B cell (primary cell): ENCODE measurements at regions not wholly inside any gene's neighbourhood (a gene's known extent, or its start where the extent isn't known, plus 50 kb on each side); places are given as distances from the start of the nearest gene placed in this dataset.

ENCODE experiments used
- ATAC-seq: fragments of 200-7000 bp; cut with Tn5 transposase; one replicate; pipeline ENCODE4 v1.10.0; 2021; ENCODE audit warnings: low read depth, mild to moderate bottlenecking, moderate number of reproducible peaks, moderate library complexity
- CTCF ChIA-PET: fragments of 350-600 bp; sonication (Branson Sonifier 250); formaldehyde crosslinking; loops from one replicate; lab custom pipeline; 2021; ENCODE audit warnings: antibody characterized with exemption, inconsistent platforms; lab: Charles Lee
- POLR2A ChIA-PET: fragments of 350-600 bp; sonication (Branson Sonifier 250); formaldehyde crosslinking; loops from one replicate; lab custom pipeline; 2021; ENCODE audit warnings: antibody characterized with exemption; lab: Charles Lee
- DNase-seq: peaks from one replicate; pipeline ENCODE4 v3.0.0; 2013
- H2AFZ ChIP-seq: 2 replicates; pipeline ENCODE4 v1.6.1; 2012; ENCODE audit warnings: mild to moderate bottlenecking, low read depth, low read length; ENCODE audit not compliant: insufficient read depth, poor library complexity, severe bottlenecking
- H3K27ac ChIP-seq, 2 donors: 1 replicate in 1 of 2; 2 replicates in 1 of 2; pipeline ENCODE4 v1.5.1; 2012 to 2013; ENCODE audit warnings: low read length in 2 of 2, mild to moderate bottlenecking in 2 of 2, moderate library complexity in 1 of 2
- H3K27me3 ChIP-seq, 4 experiments: fragments of 200-600 bp in 1 of 4; sonication (generic) in 1 of 4; replicated peaks in 1 of 4; 1 replicate in 2 of 4; 2 replicates in 2 of 4; pipeline versions ENCODE4 v1.6.1 to v1.7.0; 2013 to 2016; ENCODE audit warnings: low read length in 3 of 4, mild to moderate bottlenecking in 2 of 4, mixed read lengths in 1 of 4, moderate library complexity in 1 of 4; ENCODE audit not compliant: insufficient read depth in 4 of 4, control insufficient read depth in 3 of 4; ENCODE audit errors: control extremely low read depth in 1 of 4
- H3K36me3 ChIP-seq, 2 experiments: replicated peaks in 1 of 2; 1 replicate in 1 of 2; 2 replicates in 1 of 2; pipeline versions ENCODE4 v1.6.1 to v1.7.1; 2013; ENCODE audit warnings: low read length in 1 of 2; ENCODE audit not compliant: insufficient read depth in 2 of 2, control insufficient read depth in 1 of 2; ENCODE audit errors: control extremely low read depth in 1 of 2, extremely low read depth in 1 of 2
- H3K4me1 ChIP-seq, 2 donors: fragments of 200-600 bp in 1 of 2; sonication (generic) in 1 of 2; 1 replicate in 1 of 2; 2 replicates in 1 of 2; pipeline versions ENCODE4 v1.5.1 to v1.6.1; 2013 to 2017; ENCODE audit warnings: low read length in 2 of 2; ENCODE audit not compliant: control insufficient read depth in 2 of 2, insufficient read depth in 2 of 2
- H3K4me2 ChIP-seq: replicated peaks from 2 replicates; pipeline ENCODE3; 2012; ENCODE audit warnings: mild to moderate bottlenecking, low read depth, low read length; ENCODE audit not compliant: poor library complexity, severe bottlenecking
- H3K4me3 ChIP-seq, 5 experiments: fragments of 200-600 bp in 1 of 5; sonication (generic) in 1 of 5; 1 replicate in 3 of 5; 2 replicates in 2 of 5; pipeline versions ENCODE4 v1.5.1 to v1.7.0; 2011 to 2016; ENCODE audit warnings: low read length in 4 of 5, mild to moderate bottlenecking in 4 of 5, low read depth in 2 of 5, control low read depth in 1 of 5, moderate library complexity in 1 of 5; ENCODE audit not compliant: insufficient read depth in 1 of 5; ENCODE audit errors: control extremely low read depth in 1 of 5, extremely low read depth in 1 of 5
- H3K79me2 ChIP-seq: fragments of 200-600 bp; sonication (generic); one replicate; pipeline ENCODE4 v1.6.0; 2016; ENCODE audit warnings: low read length; ENCODE audit not compliant: control insufficient read depth, insufficient read depth
- H3K9ac ChIP-seq: fragments of 200-600 bp; sonication (generic); 2 replicates; pipeline ENCODE4 v1.6.1; 2017; ENCODE audit warnings: mild to moderate bottlenecking, low read length, moderate library complexity
- H3K9me3 ChIP-seq, 3 donors: one replicate each; pipeline versions ENCODE4 v1.6.1 to v1.7.1; 2013; ENCODE audit warnings: low read length in 2 of 3; ENCODE audit not compliant: control insufficient read depth in 2 of 3, insufficient read depth in 1 of 3; ENCODE audit errors: control extremely low read depth in 1 of 3
- H4K20me1 ChIP-seq: 2 replicates; pipeline ENCODE4 v1.6.0; 2012; ENCODE audit warnings: mild to moderate bottlenecking, low read length; ENCODE audit not compliant: insufficient read depth, control insufficient read depth, poor library complexity, severe bottlenecking
- H3K27ac Mint-ChIP-seq: one replicate; pipeline ENCODE4 v1.8.0; 2021; ENCODE audit warnings: mixed read lengths
- H3K27me3 Mint-ChIP-seq: one replicate; pipeline ENCODE4 v1.8.0; 2021; ENCODE audit warnings: mixed read lengths
- H3K4me1 Mint-ChIP-seq: one replicate; pipeline ENCODE4 v1.8.0; 2021; ENCODE audit warnings: mixed read lengths
- H3K4me3 Mint-ChIP-seq: one replicate; pipeline ENCODE4 v1.8.0; 2021; ENCODE audit warnings: mixed read lengths
- H3K9me3 Mint-ChIP-seq: one replicate; pipeline ENCODE4 v1.8.0; 2022; ENCODE audit warnings: mixed read lengths; ENCODE audit not compliant: insufficient read depth
- EZH2 ChIP-seq: IDR thresholded peaks from 2 replicates; pipeline ENCODE4 v1.6.1; 2012; ENCODE audit warnings: borderline replicate concordance, low read depth, mild to moderate bottlenecking, moderate library complexity, low read length; ENCODE audit not compliant: insufficient read depth, poor library complexity, severe bottlenecking
- WGBS: methylation state at CpG from one replicate; pipeline ENCODE4 v1.1.5; 2013; ENCODE audit warnings: missing lambda C conversion rate; ENCODE audit not compliant: insufficient coverage; 5-methylcytosine and 5-hydroxymethylcytosine counted together
- intact Hi-C: fragments of 100-400 bp; cut with micrococcal nuclease; formaldehyde crosslinking; loops from one replicate; pipeline ENCODE4 v1.10.0; 2022
- TF ChIP-seq, protein P1 (sequence below): fragments of 200-600 bp; IDR thresholded peaks from one replicate; pipeline ENCODE4 v1.8.0; 2022; ENCODE audit warnings: antibody characterized with exemption, mild to moderate bottlenecking

- ATAC-seq (no peak), DNase-seq (no peak)
- H3K4me3 ChIP-seq = no peak overlapping the region
- TF ChIP-seq, protein P1, sequence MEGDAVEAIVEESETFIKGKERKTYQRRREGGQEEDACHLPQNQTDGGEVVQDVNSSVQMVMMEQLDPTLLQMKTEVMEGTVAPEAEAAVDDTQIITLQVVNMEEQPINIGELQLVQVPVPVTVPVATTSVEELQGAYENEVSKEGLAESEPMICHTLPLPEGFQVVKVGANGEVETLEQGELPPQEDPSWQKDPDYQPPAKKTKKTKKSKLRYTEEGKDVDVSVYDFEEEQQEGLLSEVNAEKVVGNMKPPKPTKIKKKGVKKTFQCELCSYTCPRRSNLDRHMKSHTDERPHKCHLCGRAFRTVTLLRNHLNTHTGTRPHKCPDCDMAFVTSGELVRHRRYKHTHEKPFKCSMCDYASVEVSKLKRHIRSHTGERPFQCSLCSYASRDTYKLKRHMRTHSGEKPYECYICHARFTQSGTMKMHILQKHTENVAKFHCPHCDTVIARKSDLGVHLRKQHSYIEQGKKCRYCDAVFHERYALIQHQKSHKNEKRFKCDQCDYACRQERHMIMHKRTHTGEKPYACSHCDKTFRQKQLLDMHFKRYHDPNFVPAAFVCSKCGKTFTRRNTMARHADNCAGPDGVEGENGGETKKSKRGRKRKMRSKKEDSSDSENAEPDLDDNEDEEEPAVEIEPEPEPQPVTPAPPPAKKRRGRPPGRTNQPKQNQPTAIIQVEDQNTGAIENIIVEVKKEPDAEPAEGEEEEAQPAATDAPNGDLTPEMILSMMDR = no peak
- no peak for TF ChIP-seq EZH2
- no peak overlapping the region for H3K4me2 ChIP-seq
- POLR2A ChIA-PET = no interaction called here
- no peaks in the 10 kb centered on the region for H4K20me1 ChIP-seq
- no peaks in the 10 kb centered on the region for H3K4me1 Mint-ChIP-seq
- intact Hi-C loops = no loop called here
- no peaks in the 10 kb centered on the region for H3K4me1 ChIP-seq
- H3K27me3 Mint-ChIP-seq = no peaks in the 10 kb centered on the region
- H3K4me3 Mint-ChIP-seq = no peak overlapping the region
- H2AFZ ChIP-seq = no peak overlapping the region
- no peaks in the 10 kb centered on the region for H3K79me2 ChIP-seq
- no peaks in the 10 kb centered on the region for H3K36me3 ChIP-seq
- H3K9me3 ChIP-seq = no peaks in the 10 kb centered on the region
- no peaks in the 10 kb centered on the region for H3K9me3 Mint-ChIP-seq
- WGBS = 100% methylated on average over 2 of the region's 3 CpGs
- no peak overlapping the region for H3K27ac Mint-ChIP-seq
- H3K27ac ChIP-seq = no peak overlapping the region
- H3K9ac ChIP-seq = no peak overlapping the region
- H3K27me3 ChIP-seq = no peaks in the 10 kb centered on the region
- CTCF ChIA-PET = no interaction called here
Observed at GRCh38 chr4:181538431-181538830, 704.8 kb upstream of the TENM3 start.

GRCh38 chr4:181541396-181541795, 701.8 kb upstream of the TENM3 start:
- no CpG with 5 or more reads among the region's 2 CpGs for WGBS
- no peaks in the 10 kb centered on the region for H3K36me3 ChIP-seq
- no peak overlapping the region for H3K27ac ChIP-seq
- H3K4me2 ChIP-seq = no peak overlapping the region
- no peaks in the 10 kb centered on the region for H3K4me1 ChIP-seq
- Mint-ChIP-seq H3K27ac (no peak overlapping the region), H3K4me3 (no peak overlapping the region), H3K27me3 (no peaks in the 10 kb centered on the region), H3K4me1 (no peaks in the 10 kb centered on the region), H3K9me3 (no peaks in the 10 kb centered on the region)
- no peaks in the 10 kb centered on the region for H3K79me2 ChIP-seq
- no peaks in the 10 kb centered on the region for H3K9me3 ChIP-seq
- H3K4me3 ChIP-seq = no peak overlapping the region
- TF ChIP-seq, protein P1 = no peak
- no peak for TF ChIP-seq EZH2
- ChIA-PET CTCF (no interaction called here), POLR2A (no interaction called here)
- intact Hi-C loops = no loop called here
- H3K27me3 ChIP-seq = no peaks in the 10 kb centered on the region
- no peak overlapping the region for H2AFZ ChIP-seq
- ATAC-seq = no peak
- H4K20me1 ChIP-seq = no peaks in the 10 kb centered on the region
- no peak overlapping the region for H3K9ac ChIP-seq
- DNase-seq = no peak
